Adipocyte (in vitro differentiated cells): ENCODE measurements at regions not wholly inside any gene's neighbourhood (a gene's known extent, or its start where the extent isn't known, plus 50 kb on each side); places are given as distances from the start of the nearest gene placed in this dataset.
A peak's percentile ranks its signal among the peaks of the same experiment; 100 is the strongest.
"Not testable (repeated sequence)": the region's sequence is repeated elsewhere in the genome, so short reads cannot be mapped to it uniquely, and the experiment has no call there.

ENCODE experiments used
- DNase-seq: peaks from one replicate; pipeline ENCODE4 v3.0.0-alpha.2; 2015; ENCODE audit warnings: low read depth
- H3K27me3 ChIP-seq: replicated peaks from 2 replicates; pipeline ENCODE4 v1.7.0; 2013; ENCODE audit warnings: mild to moderate bottlenecking, low read length, moderate library complexity; ENCODE audit not compliant: control insufficient read depth, insufficient read depth
- H3K36me3 ChIP-seq: 2 replicates; pipeline ENCODE4 v1.7.0; 2013; ENCODE audit warnings: low read length, mild to moderate bottlenecking, moderate library complexity; ENCODE audit not compliant: control insufficient read depth, insufficient read depth, severe bottlenecking
- H3K4me1 ChIP-seq: 2 replicates; pipeline ENCODE4 v1.7.0; 2013; ENCODE audit warnings: mild to moderate bottlenecking, low read length, moderate library complexity; ENCODE audit not compliant: control insufficient read depth, insufficient read depth
- H3K4me3 ChIP-seq: 2 replicates; pipeline ENCODE4 v1.7.0; 2013; ENCODE audit warnings: mild to moderate bottlenecking, low read length, moderate library complexity
- H3K9ac ChIP-seq: 2 replicates; pipeline ENCODE4 v1.7.0; 2013; ENCODE audit warnings: mild to moderate bottlenecking, low read length, moderate library complexity
- H3K9me3 ChIP-seq: 2 replicates; pipeline ENCODE4 v1.7.0; 2013; ENCODE audit warnings: mild to moderate bottlenecking, low read length, moderate library complexity; ENCODE audit not compliant: control insufficient read depth

GRCh38 chr17:47066841-47067682, 88.0 kb upstream of the RPRML start:
- Histone ChIP-seq H3K9ac (peak overlapping the region; percentile 99), H3K27me3 (no peaks in the 10 kb centered on the region)

GRCh38 chr17:47066095-47066494, 87.0 kb upstream of the RPRML start:
- DNase-seq, result no peak
- peak overlapping the region; percentile 96 for H3K4me3 ChIP-seq
- peaks cover 10% of the 10 kb centered on the region for H3K4me1 ChIP-seq
- no peaks in the 10 kb centered on the region for H3K9me3 ChIP-seq
- no peak overlapping the region for H3K9ac ChIP-seq
- peaks cover 9% of the 10 kb centered on the region for H3K36me3 ChIP-seq
- no peaks in the 10 kb centered on the region for H3K27me3 ChIP-seq

More at GRCh38 chr17:47066841-47067682, 88.0 kb upstream of the RPRML start:
- Histone ChIP-seq H3K36me3 (peaks cover 9% of the 10 kb centered on the region), H3K4me1 (peaks cover 10% of the 10 kb centered on the region), H3K4me3 (peak overlapping the region; percentile 96), H3K9me3 (no peaks in the 10 kb centered on the region)
- DNase-seq, result peak; percentile 94

- Histone ChIP-seq H3K27me3 (no peaks in the 10 kb centered on the region), H3K9me3 (no peaks in the 10 kb centered on the region), H3K4me3 (no peak overlapping the region), H3K36me3 (peaks cover 9% of the 10 kb centered on the region), H3K4me1 (peaks cover 10% of the 10 kb centered on the region), H3K9ac (no peak overlapping the region)
- no peak for DNase-seq
These were observed 85.6 kb upstream of the RPRML start for GRCh38 chr17:47064684-47065083.

GRCh38 chr17:47063475-47063874, 84.4 kb upstream of the RPRML start:
- H3K4me1 ChIP-seq, result peaks cover 10% of the 10 kb centered on the region
- no peak overlapping the region for H3K4me3 ChIP-seq
- no peaks in the 10 kb centered on the region for H3K27me3 ChIP-seq
- H3K9ac ChIP-seq, result no peak overlapping the region
- no peak for DNase-seq
- peaks cover 9% of the 10 kb centered on the region for H3K36me3 ChIP-seq
- no peaks in the 10 kb centered on the region for H3K9me3 ChIP-seq

- peaks cover 10% of the 10 kb centered on the region for H3K4me1 ChIP-seq
- H3K36me3 ChIP-seq, H3K4me3 ChIP-seq, H3K9me3 ChIP-seq, H3K9ac ChIP-seq, H3K27me3 ChIP-seq, DNase-seq: not testable (repeated sequence)
These were observed 83.8 kb upstream of the RPRML start for GRCh38 chr17:47062851-47063250.

GRCh38 chr17:47060005-47060404, 81.0 kb upstream of the RPRML start:
- not testable (repeated sequence) for H3K4me1 ChIP-seq, H3K9ac ChIP-seq, DNase-seq, H3K27me3 ChIP-seq, H3K4me3 ChIP-seq, H3K9me3 ChIP-seq
- peaks cover 19% of the 10 kb centered on the region for H3K36me3 ChIP-seq

- no peak overlapping the region for H3K4me3 ChIP-seq
- DNase-seq, result no peak
These were observed 78.8 kb upstream of the RPRML start for GRCh38 chr17:47057830-47058229.

GRCh38 chr17:47057279-47057678, 78.2 kb upstream of the RPRML start:
- peaks cover 24% of the 10 kb centered on the region for H3K36me3 ChIP-seq
- not testable (repeated sequence) for H3K9me3 ChIP-seq, H3K27me3 ChIP-seq, H3K4me3 ChIP-seq, H3K9ac ChIP-seq, DNase-seq, H3K4me1 ChIP-seq

More at GRCh38 chr17:47057830-47058229, 78.8 kb upstream of the RPRML start:
- H3K9ac ChIP-seq, result no peak overlapping the region
- no peaks in the 10 kb centered on the region for H3K27me3 ChIP-seq
- H3K4me1 ChIP-seq, result no peaks in the 10 kb centered on the region
- H3K36me3 ChIP-seq, result peaks cover 24% of the 10 kb centered on the region
- no peaks in the 10 kb centered on the region for H3K9me3 ChIP-seq

GRCh38 chr17:47056687-47057086, 77.6 kb upstream of the RPRML start:
- not testable (repeated sequence) for H3K9me3 ChIP-seq, H3K27me3 ChIP-seq, DNase-seq, H3K4me1 ChIP-seq, H3K4me3 ChIP-seq, H3K9ac ChIP-seq
- H3K36me3 ChIP-seq, result peaks cover 24% of the 10 kb centered on the region
